Astrocyte of the cerebellum (primary cell): ENCODE measurements at regions not wholly inside any gene's neighbourhood (a gene's known extent, or its start where the extent isn't known, plus 50 kb on each side); places are given as distances from the start of the nearest gene placed in this dataset.
A peak's percentile ranks its signal among the peaks of the same experiment; 100 is the strongest.

ENCODE experiments used
- DNase-seq: peaks from one replicate; pipeline ENCODE4 v3.0.0-alpha.2; 2011; ENCODE audit warnings: low read depth
- H3K4me3 ChIP-seq: 2 replicates; pipeline ENCODE4 v1.5.1; 2011; ENCODE audit warnings: mild to moderate bottlenecking, low read depth, low read length, moderate library complexity
- in situ Hi-C: cut with HindIII; loops from 2 replicates; pipeline ENCODE4 v1.10.0; 2017; ENCODE audit warnings: low sequenced_read_pairs
- TF ChIP-seq, protein P1 (sequence below): IDR thresholded peaks from 2 replicates; pipeline ENCODE4 v1.5.1; 2012; ENCODE audit warnings: low read length, low read depth, moderate library complexity, mild to moderate bottlenecking; ENCODE audit errors: missing control alignments

DNA sequence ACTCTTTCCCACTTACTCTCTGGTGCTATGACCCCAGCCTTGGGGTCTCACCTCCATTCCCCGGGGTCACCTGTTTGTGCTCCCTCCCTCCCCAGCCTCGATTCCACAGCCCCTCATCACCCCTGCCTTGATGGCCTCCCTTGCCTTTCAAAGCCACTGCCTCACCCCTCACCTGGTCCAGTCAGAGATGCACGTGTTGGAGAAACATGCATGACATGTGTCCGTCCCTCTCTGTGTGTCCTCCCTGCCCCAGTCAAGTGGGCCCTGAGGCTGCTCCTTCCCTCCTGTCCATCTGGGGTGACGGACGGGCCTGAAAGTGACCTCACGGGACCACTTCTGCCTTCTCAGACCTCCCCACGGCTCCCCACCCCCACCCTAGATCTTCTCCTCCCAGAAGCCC lies 82.3 kb upstream of the TWIST2 start:
- DNase-seq = no peak
- in situ Hi-C loops = no loop called here
- no peak overlapping the region for H3K4me3 ChIP-seq
- TF ChIP-seq, protein P1, sequence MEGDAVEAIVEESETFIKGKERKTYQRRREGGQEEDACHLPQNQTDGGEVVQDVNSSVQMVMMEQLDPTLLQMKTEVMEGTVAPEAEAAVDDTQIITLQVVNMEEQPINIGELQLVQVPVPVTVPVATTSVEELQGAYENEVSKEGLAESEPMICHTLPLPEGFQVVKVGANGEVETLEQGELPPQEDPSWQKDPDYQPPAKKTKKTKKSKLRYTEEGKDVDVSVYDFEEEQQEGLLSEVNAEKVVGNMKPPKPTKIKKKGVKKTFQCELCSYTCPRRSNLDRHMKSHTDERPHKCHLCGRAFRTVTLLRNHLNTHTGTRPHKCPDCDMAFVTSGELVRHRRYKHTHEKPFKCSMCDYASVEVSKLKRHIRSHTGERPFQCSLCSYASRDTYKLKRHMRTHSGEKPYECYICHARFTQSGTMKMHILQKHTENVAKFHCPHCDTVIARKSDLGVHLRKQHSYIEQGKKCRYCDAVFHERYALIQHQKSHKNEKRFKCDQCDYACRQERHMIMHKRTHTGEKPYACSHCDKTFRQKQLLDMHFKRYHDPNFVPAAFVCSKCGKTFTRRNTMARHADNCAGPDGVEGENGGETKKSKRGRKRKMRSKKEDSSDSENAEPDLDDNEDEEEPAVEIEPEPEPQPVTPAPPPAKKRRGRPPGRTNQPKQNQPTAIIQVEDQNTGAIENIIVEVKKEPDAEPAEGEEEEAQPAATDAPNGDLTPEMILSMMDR = no peak

DNA sequence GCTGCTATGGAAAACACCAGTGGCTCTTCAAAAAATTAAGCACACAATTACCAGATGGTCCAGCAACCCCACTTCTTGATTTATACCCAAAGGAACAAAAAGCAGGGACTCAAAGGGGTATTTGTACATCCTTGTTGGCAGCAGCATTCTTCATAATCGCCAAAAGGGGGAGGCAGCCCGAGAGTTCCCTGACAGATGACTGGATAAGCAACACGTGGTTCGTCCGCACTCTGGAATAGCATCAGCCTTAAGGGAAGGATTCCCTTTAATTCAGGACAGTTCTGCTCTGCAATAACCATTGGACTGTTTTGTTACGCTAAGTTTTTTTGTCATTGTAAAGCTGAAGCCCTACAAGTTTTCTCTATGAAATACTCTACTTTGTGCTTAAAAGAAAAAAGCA lies 76.7 kb upstream of the TWIST2 start:
- in situ Hi-C loops = no loop called here
- TF ChIP-seq, protein P1 = peak; percentile 49
- no peak for DNase-seq
- H3K4me3 ChIP-seq = no peak overlapping the region

DNA sequence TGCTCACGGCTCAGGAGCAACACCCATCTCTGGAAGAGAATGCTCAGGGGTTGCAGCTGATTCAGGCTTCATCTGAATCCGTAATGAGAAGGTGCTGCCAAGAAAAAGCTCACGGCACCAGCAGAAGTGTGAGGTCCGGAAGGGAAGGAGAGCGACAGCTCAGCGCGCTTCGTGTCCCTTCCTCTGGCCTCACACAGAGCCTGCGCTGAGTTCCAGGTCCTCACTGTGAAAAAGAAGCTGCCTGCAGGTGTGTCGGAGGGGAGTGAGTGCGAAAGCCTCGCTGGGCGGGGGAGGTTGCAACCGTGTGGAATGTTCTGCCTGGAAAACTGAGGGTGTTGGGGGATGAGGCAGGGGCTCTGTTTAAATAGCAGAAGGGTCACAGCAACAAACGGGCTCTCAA lies 76.2 kb upstream of the TWIST2 start:
- TF ChIP-seq, protein P1 = no peak
- in situ Hi-C loops = no loop called here
- H3K4me3 ChIP-seq = no peak overlapping the region
- DNase-seq = no peak

DNA sequence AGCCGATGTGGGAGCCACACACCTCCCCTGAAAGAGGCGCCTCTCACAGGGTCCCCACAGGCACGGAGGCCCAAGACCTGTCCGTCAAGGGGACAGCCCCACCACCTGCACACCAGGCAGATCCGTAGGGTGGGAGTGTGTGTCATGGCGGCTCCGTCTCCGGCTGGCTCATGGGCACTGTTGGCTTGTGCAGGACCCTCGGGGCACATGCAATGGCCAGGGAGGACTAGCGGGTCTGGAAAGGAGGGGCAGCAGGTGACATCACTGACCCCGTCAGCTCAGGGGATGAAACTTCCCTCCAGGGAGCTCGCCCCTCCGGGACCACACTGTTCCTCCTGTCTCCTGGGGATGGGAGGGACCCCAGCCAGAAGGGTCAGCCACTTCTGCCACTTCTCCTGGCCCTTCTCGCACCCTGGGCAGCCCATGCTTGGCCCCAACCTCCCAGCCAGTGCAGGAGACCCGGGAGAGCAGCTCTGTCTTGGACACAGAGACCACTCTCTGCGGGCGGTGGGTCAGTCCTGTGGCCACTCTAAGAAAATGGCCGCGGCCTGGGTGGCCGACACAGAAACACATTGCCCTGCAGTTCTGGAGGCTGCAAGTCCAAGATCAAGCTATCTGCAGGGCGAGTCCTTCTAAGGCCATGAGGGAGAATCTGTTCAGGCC lies 75.1 kb upstream of the TWIST2 start:
- TF ChIP-seq, protein P1 = no peak
- H3K4me3 ChIP-seq = no peak overlapping the region
- no peak for DNase-seq
- in situ Hi-C loops = no loop called here

DNA sequence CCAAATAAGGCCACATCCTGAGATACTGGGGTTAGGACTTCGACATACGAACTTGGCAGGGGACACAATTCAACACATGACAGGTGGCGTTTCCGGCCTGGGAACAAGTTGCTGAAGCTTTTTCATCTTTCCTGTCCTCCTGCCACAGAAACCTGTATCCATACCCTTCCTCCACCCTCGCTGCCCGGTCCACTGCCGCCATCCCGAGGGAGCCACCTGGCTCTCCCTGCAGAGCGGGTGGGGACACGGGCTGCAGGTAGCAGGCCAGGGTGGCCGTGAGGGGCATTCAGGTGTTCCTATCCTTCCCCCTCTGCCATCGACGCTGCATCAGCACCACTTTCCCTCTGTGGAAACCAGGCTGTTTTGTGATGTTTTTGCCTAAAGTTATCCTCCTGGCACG lies 74.4 kb upstream of the TWIST2 start:
- TF ChIP-seq, protein P1 = no peak
- H3K4me3 ChIP-seq = no peak overlapping the region
- in situ Hi-C loops = no loop called here
- DNase-seq = no peak

DNA sequence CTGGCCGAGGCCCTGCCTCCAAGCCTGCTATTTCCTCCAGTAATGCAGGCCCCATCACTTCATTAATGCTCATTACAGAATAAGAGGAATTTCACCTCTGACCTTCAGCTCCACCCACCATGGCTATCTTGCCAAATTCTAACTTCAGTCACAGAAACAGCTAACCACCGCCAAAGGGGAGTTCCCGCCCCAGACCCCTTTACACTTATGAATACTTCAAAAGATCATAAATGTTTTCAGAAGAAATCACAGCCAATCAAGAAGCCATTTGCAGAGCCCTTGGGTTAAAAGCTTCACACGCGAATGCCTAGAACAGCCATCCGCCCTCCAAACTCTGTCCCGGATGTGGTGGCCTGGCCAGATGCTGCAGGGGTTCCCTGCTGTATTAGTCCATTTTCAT lies 73.8 kb upstream of the TWIST2 start:
- TF ChIP-seq, protein P1 = no peak
- H3K4me3 ChIP-seq = no peak overlapping the region
- in situ Hi-C loops = no loop called here
- no peak for DNase-seq
